NCI-H748 treated with DMSO at 0.1 percent for 48 hours (cell line): ENCODE measurements at regions not wholly inside any gene's neighbourhood (a gene's known extent, or its start where the extent isn't known, plus 50 kb on each side); places are given as distances from the start of the nearest gene placed in this dataset.

Source experiments
- DNase-seq: peaks from one replicate; lab custom pipeline; 2025; lab: John Stamatoyannopoulos, UW

- no peak for DNase-seq
Measured at GRCh38 chr17:65444049-65444448, 117.4 kb downstream of the AXIN2 start.

GRCh38 chr17:65442691-65443090 is 118.8 kb downstream of the AXIN2 start:
- no peak for DNase-seq

- DNase-seq: no peak
Measured at GRCh38 chr17:65442250-65442649, 119.2 kb downstream of the AXIN2 start.

GRCh38 chr17:65441053-65441605 is 120.3 kb downstream of the AXIN2 start:
- no peak for DNase-seq

- DNase-seq: no peak
Measured at GRCh38 chr17:65438708-65439294, 122.6 kb downstream of the AXIN2 start.

GRCh38 chr17:65438173-65438572 is 123.3 kb downstream of the AXIN2 start:
- DNase-seq: no peak

GRCh38 chr17:65436871-65437270 is 124.6 kb downstream of the AXIN2 start:
- no peak for DNase-seq

- no peak for DNase-seq
Measured at GRCh38 chr17:65434878-65435277, 126.6 kb downstream of the AXIN2 start.

GRCh38 chr17:65434251-65434650 is 127.2 kb downstream of the AXIN2 start:
- DNase-seq: no peak

- DNase-seq: no peak
Measured at GRCh38 chr17:65433592-65433991, 127.9 kb downstream of the AXIN2 start.

GRCh38 chr17:65433157-65433556 is 128.3 kb downstream of the AXIN2 start:
- DNase-seq: no peak

GRCh38 chr17:65431116-65431515 is 130.3 kb downstream of the AXIN2 start:
- DNase-seq: no peak

GRCh38 chr17:65430209-65430833 is 131.1 kb downstream of the AXIN2 start:
- DNase-seq: no peak

GRCh38 chr17:65423346-65424140 is 137.9 kb downstream of the AXIN2 start:
- DNase-seq: no peak

GRCh38 chr17:65418622-65419021 is 142.8 kb downstream of the AXIN2 start:
- DNase-seq: no peak

- DNase-seq: no peak
Measured at GRCh38 chr17:65417406-65418221, 143.8 kb downstream of the AXIN2 start.

GRCh38 chr17:65415991-65416390 is 145.5 kb downstream of the AXIN2 start:
- no peak for DNase-seq

- no peak for DNase-seq
Measured at GRCh38 chr17:65413390-65413789, 148.1 kb downstream of the AXIN2 start.

- DNase-seq: no peak
Measured at GRCh38 chr17:65409381-65409780, 152.1 kb downstream of the AXIN2 start.

- no peak for DNase-seq
Measured at GRCh38 chr17:65408050-65408449, 153.4 kb downstream of the AXIN2 start.

- DNase-seq: no peak
Measured at GRCh38 chr17:65407017-65407416, 154.4 kb downstream of the AXIN2 start.

GRCh38 chr17:65406552-65406951 is 154.9 kb downstream of the AXIN2 start:
- no peak for DNase-seq
